Ishikawa (cell line): ENCODE measurements at regions not wholly inside any gene's neighbourhood (a gene's known extent, or its start where the extent isn't known, plus 50 kb on each side); places are given as distances from the start of the nearest gene placed in this dataset.

Experiments used
- CEBPB ChIP-seq: IDR thresholded peaks from 2 replicates; pipeline ENCODE4 v1.6.1; 2012
- CREB1 ChIP-seq: IDR thresholded peaks from 2 replicates; pipeline ENCODE4 v1.6.1; 2012; ENCODE audit warnings: low read depth
- EGR1 ChIP-seq: IDR thresholded peaks from 2 replicates; pipeline ENCODE4 v1.6.1; 2012
- EP300 ChIP-seq: IDR thresholded peaks from 2 replicates; pipeline ENCODE4 v1.6.1; 2012; ENCODE audit warnings: borderline replicate concordance
- FOXM1 ChIP-seq: IDR thresholded peaks from 2 replicates; pipeline ENCODE4 v1.6.1; 2012; ENCODE audit warnings: low read depth, borderline replicate concordance
- NFIC ChIP-seq: IDR thresholded peaks from 2 replicates; pipeline ENCODE4 v1.6.1; 2012
- RAD21 ChIP-seq: IDR thresholded peaks from 2 replicates; pipeline ENCODE4 v1.6.1; 2012; ENCODE audit warnings: low read depth
- TAF1 ChIP-seq: IDR thresholded peaks from 2 replicates; pipeline ENCODE4 v1.6.1; 2012; ENCODE audit warnings: low read depth, mild to moderate bottlenecking
- TCF12 ChIP-seq: IDR thresholded peaks from 2 replicates; pipeline ENCODE4 v1.6.1; 2012; ENCODE audit warnings: low read depth
- TEAD4 ChIP-seq: IDR thresholded peaks from 2 replicates; pipeline ENCODE4 v1.6.1; 2012
- YY1 ChIP-seq: IDR thresholded peaks from 2 replicates; pipeline ENCODE4 v1.6.1; 2012; ENCODE audit warnings: low read depth
- ZBTB7A ChIP-seq: IDR thresholded peaks from 2 replicates; pipeline ENCODE4 v1.6.1; 2012; ENCODE audit warnings: low read depth
- TF ChIP-seq, protein P1 (sequence below): IDR thresholded peaks from 2 replicates; pipeline ENCODE4 v1.6.1; 2012
- TF ChIP-seq, protein P2 (sequence below): IDR thresholded peaks from 2 replicates; pipeline ENCODE4 v1.6.1; 2012; ENCODE audit warnings: low read depth, mild to moderate bottlenecking
- TF ChIP-seq, protein P3 (sequence below): IDR thresholded peaks from 2 replicates; pipeline ENCODE4 v1.6.1; 2012

DNA sequence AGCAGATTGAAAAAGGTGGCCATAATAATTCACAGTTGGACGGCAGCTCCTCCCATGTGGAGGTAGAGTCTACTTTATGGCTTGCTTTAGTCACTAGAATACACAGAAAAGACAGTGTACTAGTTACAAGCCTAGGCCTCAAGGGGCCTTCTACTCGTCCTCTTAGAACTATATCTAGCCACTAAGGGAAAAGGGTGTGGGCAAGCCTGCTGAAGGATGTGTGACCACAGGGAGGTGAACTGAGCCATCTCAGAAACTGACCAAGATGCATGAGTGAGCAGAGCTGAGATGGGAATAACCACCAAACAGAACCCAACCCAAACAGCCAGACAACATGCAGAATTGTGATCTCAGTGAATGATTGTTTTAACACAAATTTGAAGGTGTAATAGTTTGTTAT is 335.6 kb upstream of the LMCD1 start:
- TF ChIP-seq NFIC (no peak), RAD21 (no peak), EGR1 (no peak), TEAD4 (no peak), TAF1 (no peak), CEBPB (no peak)
- TF ChIP-seq, protein P1, sequence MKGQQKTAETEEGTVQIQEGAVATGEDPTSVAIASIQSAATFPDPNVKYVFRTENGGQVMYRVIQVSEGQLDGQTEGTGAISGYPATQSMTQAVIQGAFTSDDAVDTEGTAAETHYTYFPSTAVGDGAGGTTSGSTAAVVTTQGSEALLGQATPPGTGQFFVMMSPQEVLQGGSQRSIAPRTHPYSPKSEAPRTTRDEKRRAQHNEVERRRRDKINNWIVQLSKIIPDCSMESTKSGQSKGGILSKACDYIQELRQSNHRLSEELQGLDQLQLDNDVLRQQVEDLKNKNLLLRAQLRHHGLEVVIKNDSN = no peak
- TF ChIP-seq, protein P2, sequence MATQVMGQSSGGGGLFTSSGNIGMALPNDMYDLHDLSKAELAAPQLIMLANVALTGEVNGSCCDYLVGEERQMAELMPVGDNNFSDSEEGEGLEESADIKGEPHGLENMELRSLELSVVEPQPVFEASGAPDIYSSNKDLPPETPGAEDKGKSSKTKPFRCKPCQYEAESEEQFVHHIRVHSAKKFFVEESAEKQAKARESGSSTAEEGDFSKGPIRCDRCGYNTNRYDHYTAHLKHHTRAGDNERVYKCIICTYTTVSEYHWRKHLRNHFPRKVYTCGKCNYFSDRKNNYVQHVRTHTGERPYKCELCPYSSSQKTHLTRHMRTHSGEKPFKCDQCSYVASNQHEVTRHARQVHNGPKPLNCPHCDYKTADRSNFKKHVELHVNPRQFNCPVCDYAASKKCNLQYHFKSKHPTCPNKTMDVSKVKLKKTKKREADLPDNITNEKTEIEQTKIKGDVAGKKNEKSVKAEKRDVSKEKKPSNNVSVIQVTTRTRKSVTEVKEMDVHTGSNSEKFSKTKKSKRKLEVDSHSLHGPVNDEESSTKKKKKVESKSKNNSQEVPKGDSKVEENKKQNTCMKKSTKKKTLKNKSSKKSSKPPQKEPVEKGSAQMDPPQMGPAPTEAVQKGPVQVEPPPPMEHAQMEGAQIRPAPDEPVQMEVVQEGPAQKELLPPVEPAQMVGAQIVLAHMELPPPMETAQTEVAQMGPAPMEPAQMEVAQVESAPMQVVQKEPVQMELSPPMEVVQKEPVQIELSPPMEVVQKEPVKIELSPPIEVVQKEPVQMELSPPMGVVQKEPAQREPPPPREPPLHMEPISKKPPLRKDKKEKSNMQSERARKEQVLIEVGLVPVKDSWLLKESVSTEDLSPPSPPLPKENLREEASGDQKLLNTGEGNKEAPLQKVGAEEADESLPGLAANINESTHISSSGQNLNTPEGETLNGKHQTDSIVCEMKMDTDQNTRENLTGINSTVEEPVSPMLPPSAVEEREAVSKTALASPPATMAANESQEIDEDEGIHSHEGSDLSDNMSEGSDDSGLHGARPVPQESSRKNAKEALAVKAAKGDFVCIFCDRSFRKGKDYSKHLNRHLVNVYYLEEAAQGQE = no peak

DNA sequence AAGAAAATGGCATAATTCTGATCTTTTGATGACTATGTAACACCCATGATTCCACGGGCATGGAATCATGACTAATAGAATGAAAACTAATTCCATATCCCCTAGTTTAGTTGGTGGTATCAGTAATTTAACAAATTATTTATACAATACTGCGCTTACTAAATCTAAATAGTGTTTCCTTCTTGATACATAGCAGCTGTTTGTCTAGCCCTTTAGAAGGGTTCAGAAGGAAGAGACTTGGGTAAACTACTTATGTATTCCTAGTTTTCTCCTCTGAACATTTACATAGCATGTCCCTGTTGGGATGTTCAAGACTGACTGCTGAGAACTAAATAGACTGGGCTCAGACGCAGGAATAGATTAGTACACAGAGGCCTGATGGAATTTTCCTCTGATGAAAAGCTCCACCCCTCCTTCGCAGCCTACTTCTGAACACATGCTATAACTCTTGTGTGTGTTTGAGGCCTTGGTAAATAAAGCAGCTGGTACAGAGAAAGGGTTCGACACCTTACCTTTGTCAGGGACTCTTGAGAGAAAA is 330.6 kb upstream of the LMCD1 start:
- TF ChIP-seq ZBTB7A (no peak), EP300 (no peak)

DNA sequence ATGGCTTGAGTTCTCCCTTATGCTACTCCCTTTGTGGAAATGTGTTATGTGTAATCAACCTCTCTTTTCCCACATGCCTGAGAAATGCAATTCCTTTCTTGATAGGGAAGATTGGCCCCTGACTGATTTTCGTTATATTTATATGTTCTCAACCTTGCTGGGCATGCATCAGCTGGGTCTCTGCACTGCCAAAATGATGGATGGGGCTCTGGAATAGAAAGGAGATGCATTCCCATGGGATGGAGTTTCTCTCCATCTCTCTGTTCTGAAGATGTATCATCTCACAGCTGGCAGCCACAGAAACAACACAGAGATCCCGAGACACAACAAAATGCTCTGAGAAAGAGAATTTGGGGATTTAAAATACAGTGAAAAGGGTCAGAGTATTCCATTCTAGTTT is 327.7 kb upstream of the LMCD1 start:
- TF ChIP-seq, protein P3, sequence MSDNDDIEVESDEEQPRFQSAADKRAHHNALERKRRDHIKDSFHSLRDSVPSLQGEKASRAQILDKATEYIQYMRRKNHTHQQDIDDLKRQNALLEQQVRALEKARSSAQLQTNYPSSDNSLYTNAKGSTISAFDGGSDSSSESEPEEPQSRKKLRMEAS = no peak
- TF ChIP-seq TAF1 (no peak), NFIC (no peak), EP300 (no peak), EGR1 (no peak), FOXM1 (no peak), TCF12 (no peak), CREB1 (no peak), CEBPB (no peak), RAD21 (no peak), YY1 (no peak), TEAD4 (no peak), ZBTB7A (no peak)
- TF ChIP-seq, protein P2 = no peak
- TF ChIP-seq, protein P1 = no peak

DNA sequence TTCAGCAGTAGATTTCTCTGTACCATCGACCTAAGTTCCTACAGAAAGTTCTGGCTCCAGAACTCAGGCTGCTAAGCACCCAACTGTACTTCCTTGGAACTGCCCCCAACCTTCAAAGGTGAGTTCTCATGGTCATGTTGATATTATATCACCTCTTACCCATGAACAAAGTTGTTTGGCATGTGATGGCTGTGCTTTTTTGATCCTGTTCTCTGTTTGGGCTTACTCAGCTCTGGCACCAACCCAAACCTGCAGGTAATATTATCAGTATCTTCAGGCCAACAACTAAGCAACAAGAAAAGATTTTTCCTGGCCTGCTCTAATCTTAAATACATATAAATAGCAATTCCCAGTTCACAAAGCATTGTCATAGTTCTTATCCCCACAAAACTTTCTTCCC is 318.7 kb upstream of the LMCD1 start:
- TF ChIP-seq CEBPB (no peak), TAF1 (no peak), EP300 (no peak), RAD21 (no peak), TCF12 (no peak), CREB1 (no peak), TEAD4 (no peak), EGR1 (no peak), YY1 (no peak)
- TF ChIP-seq, protein P1 = no peak
- TF ChIP-seq, protein P2 = no peak

DNA sequence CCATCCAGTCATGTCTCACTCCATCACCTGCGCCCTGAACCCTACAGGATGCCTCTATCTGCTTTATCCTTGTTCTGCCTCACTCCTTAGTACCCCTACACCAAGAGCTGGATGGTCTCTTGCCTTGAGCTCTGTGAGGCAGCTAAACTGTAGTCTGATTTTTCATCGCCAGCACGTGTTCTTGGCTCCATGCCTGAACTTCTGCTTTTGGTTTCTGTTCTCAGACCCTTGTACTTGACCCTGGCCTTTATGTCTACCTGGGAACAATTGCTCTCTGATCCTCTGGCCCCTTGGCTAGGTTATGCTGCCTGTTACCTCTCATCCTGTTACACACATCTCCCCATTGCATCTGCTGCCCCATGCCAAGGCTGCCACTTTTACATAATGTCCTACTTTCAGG is 318.0 kb upstream of the LMCD1 start:
- no peak for TF ChIP-seq RAD21
- TF ChIP-seq CEBPB = no peak
- TF ChIP-seq EGR1 = no peak
- no peak for TF ChIP-seq TCF12
- no peak for TF ChIP-seq TAF1
- TF ChIP-seq YY1 = no peak
- no peak for TF ChIP-seq FOXM1
